ENCODE measurements at regions not wholly inside any gene's neighbourhood (a gene's known extent, or its start where the extent isn't known, plus 50 kb on each side); places are given as distances from the start of the nearest gene placed in this dataset.

DNA sequence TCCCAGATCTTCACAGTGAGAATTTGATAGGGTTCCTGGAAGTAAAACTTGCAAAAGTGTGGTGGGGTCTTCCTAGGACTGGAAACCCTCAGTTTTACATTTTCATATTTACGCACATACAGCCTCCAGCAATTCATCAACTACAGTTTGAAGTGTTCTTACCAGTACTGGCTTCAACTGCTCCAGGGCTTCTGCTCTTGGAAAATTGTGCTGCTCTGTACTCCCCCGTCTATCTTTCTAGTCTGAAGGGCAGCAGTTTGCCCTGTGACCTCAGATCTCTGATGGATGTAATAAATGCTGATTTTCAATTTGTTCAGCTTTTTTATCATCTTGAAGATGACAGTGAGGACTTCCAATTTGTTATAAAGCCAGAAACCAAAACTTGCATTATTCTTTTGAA, 458.9 kb upstream of the FSTL5 start (continued):
- TF ChIP-seq, protein P1, sequence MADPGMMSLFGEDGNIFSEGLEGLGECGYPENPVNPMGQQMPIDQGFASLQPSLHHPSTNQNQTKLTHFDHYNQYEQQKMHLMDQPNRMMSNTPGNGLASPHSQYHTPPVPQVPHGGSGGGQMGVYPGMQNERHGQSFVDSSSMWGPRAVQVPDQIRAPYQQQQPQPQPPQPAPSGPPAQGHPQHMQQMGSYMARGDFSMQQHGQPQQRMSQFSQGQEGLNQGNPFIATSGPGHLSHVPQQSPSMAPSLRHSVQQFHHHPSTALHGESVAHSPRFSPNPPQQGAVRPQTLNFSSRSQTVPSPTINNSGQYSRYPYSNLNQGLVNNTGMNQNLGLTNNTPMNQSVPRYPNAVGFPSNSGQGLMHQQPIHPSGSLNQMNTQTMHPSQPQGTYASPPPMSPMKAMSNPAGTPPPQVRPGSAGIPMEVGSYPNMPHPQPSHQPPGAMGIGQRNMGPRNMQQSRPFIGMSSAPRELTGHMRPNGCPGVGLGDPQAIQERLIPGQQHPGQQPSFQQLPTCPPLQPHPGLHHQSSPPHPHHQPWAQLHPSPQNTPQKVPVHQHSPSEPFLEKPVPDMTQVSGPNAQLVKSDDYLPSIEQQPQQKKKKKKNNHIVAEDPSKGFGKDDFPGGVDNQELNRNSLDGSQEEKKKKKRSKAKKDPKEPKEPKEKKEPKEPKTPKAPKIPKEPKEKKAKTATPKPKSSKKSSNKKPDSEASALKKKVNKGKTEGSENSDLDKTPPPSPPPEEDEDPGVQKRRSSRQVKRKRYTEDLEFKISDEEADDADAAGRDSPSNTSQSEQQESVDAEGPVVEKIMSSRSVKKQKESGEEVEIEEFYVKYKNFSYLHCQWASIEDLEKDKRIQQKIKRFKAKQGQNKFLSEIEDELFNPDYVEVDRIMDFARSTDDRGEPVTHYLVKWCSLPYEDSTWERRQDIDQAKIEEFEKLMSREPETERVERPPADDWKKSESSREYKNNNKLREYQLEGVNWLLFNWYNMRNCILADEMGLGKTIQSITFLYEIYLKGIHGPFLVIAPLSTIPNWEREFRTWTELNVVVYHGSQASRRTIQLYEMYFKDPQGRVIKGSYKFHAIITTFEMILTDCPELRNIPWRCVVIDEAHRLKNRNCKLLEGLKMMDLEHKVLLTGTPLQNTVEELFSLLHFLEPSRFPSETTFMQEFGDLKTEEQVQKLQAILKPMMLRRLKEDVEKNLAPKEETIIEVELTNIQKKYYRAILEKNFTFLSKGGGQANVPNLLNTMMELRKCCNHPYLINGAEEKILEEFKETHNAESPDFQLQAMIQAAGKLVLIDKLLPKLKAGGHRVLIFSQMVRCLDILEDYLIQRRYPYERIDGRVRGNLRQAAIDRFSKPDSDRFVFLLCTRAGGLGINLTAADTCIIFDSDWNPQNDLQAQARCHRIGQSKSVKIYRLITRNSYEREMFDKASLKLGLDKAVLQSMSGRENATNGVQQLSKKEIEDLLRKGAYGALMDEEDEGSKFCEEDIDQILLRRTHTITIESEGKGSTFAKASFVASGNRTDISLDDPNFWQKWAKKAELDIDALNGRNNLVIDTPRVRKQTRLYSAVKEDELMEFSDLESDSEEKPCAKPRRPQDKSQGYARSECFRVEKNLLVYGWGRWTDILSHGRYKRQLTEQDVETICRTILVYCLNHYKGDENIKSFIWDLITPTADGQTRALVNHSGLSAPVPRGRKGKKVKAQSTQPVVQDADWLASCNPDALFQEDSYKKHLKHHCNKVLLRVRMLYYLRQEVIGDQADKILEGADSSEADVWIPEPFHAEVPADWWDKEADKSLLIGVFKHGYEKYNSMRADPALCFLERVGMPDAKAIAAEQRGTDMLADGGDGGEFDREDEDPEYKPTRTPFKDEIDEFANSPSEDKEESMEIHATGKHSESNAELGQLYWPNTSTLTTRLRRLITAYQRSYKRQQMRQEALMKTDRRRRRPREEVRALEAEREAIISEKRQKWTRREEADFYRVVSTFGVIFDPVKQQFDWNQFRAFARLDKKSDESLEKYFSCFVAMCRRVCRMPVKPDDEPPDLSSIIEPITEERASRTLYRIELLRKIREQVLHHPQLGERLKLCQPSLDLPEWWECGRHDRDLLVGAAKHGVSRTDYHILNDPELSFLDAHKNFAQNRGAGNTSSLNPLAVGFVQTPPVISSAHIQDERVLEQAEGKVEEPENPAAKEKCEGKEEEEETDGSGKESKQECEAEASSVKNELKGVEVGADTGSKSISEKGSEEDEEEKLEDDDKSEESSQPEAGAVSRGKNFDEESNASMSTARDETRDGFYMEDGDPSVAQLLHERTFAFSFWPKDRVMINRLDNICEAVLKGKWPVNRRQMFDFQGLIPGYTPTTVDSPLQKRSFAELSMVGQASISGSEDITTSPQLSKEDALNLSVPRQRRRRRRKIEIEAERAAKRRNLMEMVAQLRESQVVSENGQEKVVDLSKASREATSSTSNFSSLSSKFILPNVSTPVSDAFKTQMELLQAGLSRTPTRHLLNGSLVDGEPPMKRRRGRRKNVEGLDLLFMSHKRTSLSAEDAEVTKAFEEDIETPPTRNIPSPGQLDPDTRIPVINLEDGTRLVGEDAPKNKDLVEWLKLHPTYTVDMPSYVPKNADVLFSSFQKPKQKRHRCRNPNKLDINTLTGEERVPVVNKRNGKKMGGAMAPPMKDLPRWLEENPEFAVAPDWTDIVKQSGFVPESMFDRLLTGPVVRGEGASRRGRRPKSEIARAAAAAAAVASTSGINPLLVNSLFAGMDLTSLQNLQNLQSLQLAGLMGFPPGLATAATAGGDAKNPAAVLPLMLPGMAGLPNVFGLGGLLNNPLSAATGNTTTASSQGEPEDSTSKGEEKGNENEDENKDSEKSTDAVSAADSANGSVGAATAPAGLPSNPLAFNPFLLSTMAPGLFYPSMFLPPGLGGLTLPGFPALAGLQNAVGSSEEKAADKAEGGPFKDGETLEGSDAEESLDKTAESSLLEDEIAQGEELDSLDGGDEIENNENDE (IDR thresholded peaks at IDR 0.05; ENCODE audit: insufficient replicate concordance, low read length), result no peak

Measured in H1 (cell line).